HCT116 (cell line): ENCODE measurements at regions not wholly inside any gene's neighbourhood (a gene's known extent, or its start where the extent isn't known, plus 50 kb on each side); places are given as distances from the start of the nearest gene placed in this dataset.

ENCODE experiments used
- ATAC-seq: fragments of 200-7000 bp; cut with Tn5 transposase; 2 replicates; pipeline ENCODE4 v1.9.1; 2020; ENCODE audit warnings: mild to moderate bottlenecking, moderate library complexity
- BruUV-seq: library from RNA; stranded (reverse); fragments of 400-500 nt; replicated peaks from 2 replicates; lab custom pipeline; 2021; lab: Mats Ljungman, UMichigan
- CTCF ChIA-PET: fragments of 300-600 bp; sonication (Branson Sonifier 250); formaldehyde crosslinking; loops from one replicate; lab custom pipeline; 2021; ENCODE audit warnings: antibody characterized with exemption; lab: Charles Lee
- POLR2A ChIA-PET: fragments of 300-600, 350-600 bp; sonication (Branson Sonifier 250); formaldehyde crosslinking; loops from one replicate; lab custom pipeline; 2021; ENCODE audit warnings: antibody characterized with exemption; lab: Charles Lee
- RAD21 ChIA-PET, 2 experiments: fragments of 300-600 bp; sonication (Branson Sonifier 250); formaldehyde crosslinking; loops; one replicate each; lab custom pipeline; 2023; ENCODE audit warnings: low total read pairs in 2 of 2; ENCODE audit not compliant: uncharacterized antibody in 2 of 2, unreplicated experiment in 2 of 2, low non-redundant PET in 1 of 2; lab: Charles Lee
- DNase-seq: peaks from one replicate; pipeline ENCODE4 v3.0.0-alpha.2; 2010; ENCODE audit warnings: low read depth, low spot score
- H2AFZ ChIP-seq: fragments of 200-600 bp; shearing (Covaris generic), sonication (generic); 2 replicates; pipeline ENCODE4 v1.6.1; 2017; ENCODE audit warnings: low read depth, mixed run types, mixed read lengths, antibody characterized with exemption, low read length; ENCODE audit not compliant: poor library complexity, severe bottlenecking
- H3K27ac ChIP-seq: 2 replicates; pipeline ENCODE4 v1.5.1; 2012; ENCODE audit warnings: low read depth, low read length
- H3K27me3 ChIP-seq: fragments of 200-600 bp; sonication (generic); 2 replicates; pipeline ENCODE4 v1.6.1; 2016; ENCODE audit warnings: mixed run types, low read length, mixed read lengths; ENCODE audit not compliant: insufficient read depth
- H3K36me3 ChIP-seq, 2 experiments: fragments of 200-500 bp in 1 of 2; fragments of 200-600 bp in 1 of 2; sonication (Bioruptor generic) in 1 of 2; sonication (generic) in 1 of 2; 2 replicates each; pipeline versions ENCODE4 v1.5.1 to v1.6.1; 2014 to 2016; ENCODE audit warnings: low read length in 2 of 2, inconsistent platforms in 1 of 2, mixed read lengths in 1 of 2, mixed run types in 1 of 2; ENCODE audit not compliant: insufficient read depth in 2 of 2, control insufficient read depth in 1 of 2
- H3K4me1 ChIP-seq, 2 experiments: fragments of 200-600 bp in 1 of 2; sonication (generic) in 1 of 2; 2 replicates each; pipeline versions ENCODE4 v1.5.1 to v1.6.1; 2012 to 2017; ENCODE audit warnings: low read length in 2 of 2, inconsistent platforms in 1 of 2, mild to moderate bottlenecking in 1 of 2, mixed read lengths in 1 of 2, mixed run types in 1 of 2, moderate library complexity in 1 of 2; ENCODE audit not compliant: insufficient read depth in 2 of 2, control insufficient read depth in 1 of 2
- H3K4me2 ChIP-seq: fragments of 200-600 bp; sonication (generic); 2 replicates; pipeline ENCODE4 v1.6.1; 2017; ENCODE audit warnings: mixed run types, low read length, mixed read lengths
- H3K4me3 ChIP-seq, 2 experiments: fragments of 200-600 bp in 1 of 2; sonication (generic) in 1 of 2; replicated peaks in 1 of 2; 2 replicates each; pipeline ENCODE4 v1.5.1; 2011 to 2016; ENCODE audit warnings: low read length in 2 of 2, control low read depth in 1 of 2, low read depth in 1 of 2, mild to moderate bottlenecking in 1 of 2, mixed read lengths in 1 of 2, mixed run types in 1 of 2
- H3K79me2 ChIP-seq: fragments of 200-600 bp; sonication (generic); 2 replicates; pipeline ENCODE4 v1.6.1; 2017; ENCODE audit warnings: mild to moderate bottlenecking, mixed run types, low read length, moderate library complexity, mixed read lengths; ENCODE audit not compliant: insufficient read depth
- H3K9ac ChIP-seq: fragments of 200-600 bp; sonication (generic); 2 replicates; pipeline ENCODE4 v1.6.1; 2016; ENCODE audit warnings: low read length, mixed read lengths
- H3K9me2 ChIP-seq: fragments of 200-600 bp; sonication (generic), shearing (Covaris generic); 2 replicates; pipeline ENCODE4 v1.6.1; 2017; ENCODE audit warnings: mixed run types, mild to moderate bottlenecking, moderate library complexity; ENCODE audit not compliant: insufficient read depth
- H3K9me3 ChIP-seq, 2 experiments: fragments of 200-500 bp in 1 of 2; fragments of 200-600 bp in 1 of 2; sonication (Bioruptor generic) in 1 of 2; sonication (generic) in 1 of 2; 2 replicates each; pipeline ENCODE4 v1.6.1; 2014 to 2017; ENCODE audit warnings: low read length in 2 of 2, mixed read lengths in 2 of 2, inconsistent platforms in 1 of 2, low read depth in 1 of 2, mild to moderate bottlenecking in 1 of 2, mixed run types in 1 of 2, moderate library complexity in 1 of 2; ENCODE audit not compliant: control insufficient read depth in 1 of 2, insufficient read depth in 1 of 2
- H4K20me1 ChIP-seq: fragments of 200-600 bp; sonication (generic), shearing (Covaris generic); 2 replicates; pipeline ENCODE4 v1.6.1; 2017; ENCODE audit warnings: mixed run types, mild to moderate bottlenecking, moderate library complexity; ENCODE audit not compliant: insufficient read depth
- ATF3 ChIP-seq: IDR thresholded peaks from 2 replicates; pipeline ENCODE4 v1.6.1; 2012
- CBX3 ChIP-seq: IDR thresholded peaks from 2 replicates; pipeline ENCODE4 v1.6.1; 2012; ENCODE audit warnings: low read depth
- CTCF ChIP-seq, 3 experiments: fragments of 200-600 bp in 1 of 3; sonication (generic) in 1 of 3; IDR thresholded peaks in 2 of 3; conservative IDR thresholded peaks in 1 of 3; 2 replicates each; pipeline ENCODE4 v1.5.1; 2012 to 2017; ENCODE audit warnings: low read depth in 2 of 3, low read length in 2 of 3, antibody characterized with exemption in 1 of 3, borderline replicate concordance in 1 of 3, control low read depth in 1 of 3, mild to moderate bottlenecking in 1 of 3, mixed read lengths in 1 of 3, mixed run types in 1 of 3, moderate library complexity in 1 of 3; ENCODE audit not compliant: insufficient read depth in 1 of 3
- EGR1 ChIP-seq: IDR thresholded peaks from 2 replicates; pipeline ENCODE4 v1.6.1; 2012; ENCODE audit warnings: low read depth
- ELF1 ChIP-seq: IDR thresholded peaks from 2 replicates; pipeline ENCODE4 v1.6.1; 2012; ENCODE audit warnings: low read depth, borderline replicate concordance
- EZH2 ChIP-seq: fragments of 200-600 bp; sonication (generic); IDR thresholded peaks from 2 replicates; pipeline ENCODE4 v1.6.1; 2017; ENCODE audit warnings: antibody characterized with exemption, mixed run types
- EZH2phosphoT487 ChIP-seq: fragments of 200-600 bp; IDR thresholded peaks from 2 replicates; pipeline ENCODE4 v1.6.1; 2018; ENCODE audit warnings: antibody characterized with exemption, borderline replicate concordance
- FOSL1 ChIP-seq: IDR thresholded peaks from 2 replicates; pipeline ENCODE4 v1.6.1; 2012; ENCODE audit warnings: low read depth
- JUND ChIP-seq: IDR thresholded peaks from 2 replicates; pipeline ENCODE4 v1.6.1; 2012
- MAX ChIP-seq: IDR thresholded peaks from 2 replicates; pipeline ENCODE4 v1.6.1; 2012
- POLR2A ChIP-seq: IDR thresholded peaks from 2 replicates; pipeline ENCODE4 v1.7.0; 2011; ENCODE audit warnings: borderline replicate concordance; ENCODE audit not compliant: insufficient read depth, insufficient read length; ENCODE audit errors: extremely low read depth
- POLR2AphosphoS5 ChIP-seq: IDR thresholded peaks from 2 replicates; pipeline ENCODE4 v1.6.1; 2011; ENCODE audit warnings: mild to moderate bottlenecking, low read depth, low read length, moderate library complexity
- SP1 ChIP-seq: IDR thresholded peaks from 2 replicates; pipeline ENCODE4 v1.6.1; 2012; ENCODE audit warnings: low read depth
- SRF ChIP-seq: IDR thresholded peaks from 2 replicates; pipeline ENCODE4 v1.6.1; 2012; ENCODE audit warnings: low read depth
- TCF7L2 ChIP-seq: IDR thresholded peaks from 2 replicates; pipeline ENCODE4 v1.7.0; 2011; ENCODE audit warnings: borderline replicate concordance, inconsistent platforms; ENCODE audit not compliant: insufficient read depth, insufficient read length; ENCODE audit errors: extremely low read depth
- YY1 ChIP-seq: IDR thresholded peaks from 2 replicates; pipeline ENCODE4 v1.6.1; 2011; ENCODE audit warnings: low read length, low read depth, moderate library complexity, mild to moderate bottlenecking; ENCODE audit not compliant: insufficient replicate concordance; ENCODE audit errors: extremely low read depth
- ZNF274 ChIP-seq: fragments of 200-500 bp; sonication (Bioruptor generic); IDR thresholded peaks from 2 replicates; pipeline ENCODE4 v1.6.1; 2014; ENCODE audit warnings: mild to moderate bottlenecking, low read depth, low read length, inconsistent platforms
- intact Hi-C: fragments of 100-400 bp; cut with micrococcal nuclease; formaldehyde crosslinking; loops from 2 replicates; pipeline ENCODE4 v1.10.0; 2022

- H3K4me3 ChIP-seq, result no peak overlapping the region
- ATAC-seq (no peak), DNase-seq (no peak)
- no peaks in the 10 kb centered on the region for H3K79me2 ChIP-seq
- no peaks in the 10 kb centered on the region for H4K20me1 ChIP-seq
- H3K9me3 ChIP-seq, result no peaks in the 10 kb centered on the region
- no peaks in the 10 kb centered on the region for H3K27me3 ChIP-seq
- no peak overlapping the region for H3K4me2 ChIP-seq
- no peaks in the 10 kb centered on the region for H3K9me2 ChIP-seq
- H3K36me3 ChIP-seq, result no peaks in the 10 kb centered on the region
- ChIA-PET CTCF (no interaction called here), RAD21 (no interaction called here), POLR2A (no interaction called here)
- TF ChIP-seq TCF7L2, result no peak
- no peak for TF ChIP-seq JUND
- TF ChIP-seq POLR2A, result no peak
- TF ChIP-seq ATF3, result no peak
- no peak for TF ChIP-seq ZNF274
- TF ChIP-seq MAX, result no peak
- no peak for TF ChIP-seq POLR2AphosphoS5
- TF ChIP-seq ELF1, result no peak
- TF ChIP-seq EGR1, result no peak
- no peak for TF ChIP-seq CBX3
- no peak overlapping the region for H3K27ac ChIP-seq
- no TSS peak for BruUV-seq
- no peak overlapping the region for H3K9ac ChIP-seq
- H3K4me1 ChIP-seq, result no peaks in the 10 kb centered on the region
- H2AFZ ChIP-seq, result no peak overlapping the region
- intact Hi-C loops, result no loop called here
Observed at GRCh38 chr1:101135526-101135925, 101.3 kb upstream of the S1PR1 start.

- Histone ChIP-seq H3K4me2 (no peak overlapping the region), H3K9ac (no peak overlapping the region), H2AFZ (no peak overlapping the region), H3K36me3 (no peaks in the 10 kb centered on the region), H4K20me1 (no peaks in the 10 kb centered on the region), H3K79me2 (no peaks in the 10 kb centered on the region), H3K9me2 (no peaks in the 10 kb centered on the region), H3K27ac (no peak overlapping the region), H3K27me3 (no peaks in the 10 kb centered on the region), H3K4me1 (no peaks in the 10 kb centered on the region), H3K9me3 (no peaks in the 10 kb centered on the region), H3K4me3 (no peak overlapping the region)
- POLR2A ChIA-PET, result no interaction called here
- RAD21 ChIA-PET, result no interaction called here
- CTCF ChIA-PET, result no interaction called here
- DNase-seq (no peak), ATAC-seq (no peak)
- BruUV-seq, result no TSS peak
- intact Hi-C loops, result no loop called here
- TF ChIP-seq YY1 (no peak), ATF3 (no peak), EGR1 (no peak), SRF (no peak), CTCF (IDR thresholded peaks at IDR 0.05 in 2 of 3, conservative IDR thresholded peaks at IDR 0.05 in 1 of 3; ENCODE audit: borderline replicate concordance in 1 of 3, insufficient read depth in 1 of 3, low read depth in 2 of 3, low read length in 2 of 3) (no peak), EZH2phosphoT487 (no peak), POLR2A (no peak), MAX (no peak), EZH2 (no peak), SP1 (no peak), TCF7L2 (no peak), FOSL1 (no peak), ZNF274 (no peak)
Observed at GRCh38 chr1:101131239-101131843, 105.5 kb upstream of the S1PR1 start.
